Activated T-helper 1 cell treated with anti-CD3 and anti-CD28 coated beads, Interleukin-12 subunit alpha, Interleukin-12 subunit beta, Interleukin-2, Interleukin-4 antibody, amounts not matched to agents 30 ng/mL and 10 ng/mL and 1 ng/mL, durations not matched to agents 14 hours and 24 hours and 36 hours (primary cell): ENCODE measurements at regions not wholly inside any gene's neighbourhood (a gene's known extent, or its start where the extent isn't known, plus 50 kb on each side); places are given as distances from the start of the nearest gene placed in this dataset.

Experiments used
- DNase-seq: peaks from one replicate; pipeline ENCODE4 v3.0.0; 2021; ENCODE audit warnings: low spot score
- H3K27ac Mint-ChIP-seq: one replicate; pipeline ENCODE4 v1.8.0; 2021; ENCODE audit warnings: mild to moderate bottlenecking, mixed read lengths
- H3K27me3 Mint-ChIP-seq: one replicate; pipeline ENCODE4 v1.8.0; 2022; ENCODE audit warnings: mild to moderate bottlenecking, moderate library complexity, mixed read lengths; ENCODE audit not compliant: insufficient read depth
- H3K36me3 Mint-ChIP-seq: one replicate; pipeline ENCODE4 v1.8.0; 2021; ENCODE audit warnings: low read depth, mixed read lengths
- H3K4me1 Mint-ChIP-seq: one replicate; pipeline ENCODE4 v1.8.0; 2021; ENCODE audit warnings: low read depth, mixed read lengths
- H3K4me3 Mint-ChIP-seq: one replicate; pipeline ENCODE4 v1.8.0; 2021; ENCODE audit warnings: mild to moderate bottlenecking, moderate library complexity, mixed read lengths
- H3K9me3 Mint-ChIP-seq: one replicate; pipeline ENCODE4 v1.8.0; 2021; ENCODE audit warnings: mixed read lengths
- intact Hi-C: fragments of 100-400 bp; cut with micrococcal nuclease; formaldehyde crosslinking; loops from one replicate; pipeline ENCODE4 v1.15.1; 2024

DNA sequence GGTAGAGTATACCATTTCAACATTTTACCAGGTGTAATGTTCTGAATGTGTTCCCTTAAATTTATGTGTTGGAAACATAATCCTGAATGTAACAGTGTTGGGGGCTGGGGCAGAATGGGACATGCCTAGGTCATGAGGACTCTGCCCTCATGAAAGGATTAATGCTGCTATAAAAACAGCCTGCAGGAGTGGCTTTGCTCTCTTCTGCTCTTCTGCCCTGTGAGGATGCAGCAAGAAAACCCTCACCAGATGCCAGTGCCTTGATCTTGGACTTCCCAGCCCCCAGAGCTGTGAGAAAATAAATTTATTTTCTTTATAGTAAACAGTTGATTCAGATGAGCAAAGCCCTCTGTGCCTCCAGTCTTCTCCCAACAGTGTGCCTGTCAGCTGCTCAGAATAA, 326.0 kb upstream of the ONECUT1 start:
- Mint-ChIP-seq H3K9me3 (no peaks in the 10 kb centered on the region), H3K27me3 (no peaks in the 10 kb centered on the region), H3K4me1 (no peaks in the 10 kb centered on the region), H3K4me3 (no peak overlapping the region), H3K36me3 (no peaks in the 10 kb centered on the region), H3K27ac (no peak overlapping the region)
- DNase-seq, result no peak
- intact Hi-C loops, result no loop called here

DNA sequence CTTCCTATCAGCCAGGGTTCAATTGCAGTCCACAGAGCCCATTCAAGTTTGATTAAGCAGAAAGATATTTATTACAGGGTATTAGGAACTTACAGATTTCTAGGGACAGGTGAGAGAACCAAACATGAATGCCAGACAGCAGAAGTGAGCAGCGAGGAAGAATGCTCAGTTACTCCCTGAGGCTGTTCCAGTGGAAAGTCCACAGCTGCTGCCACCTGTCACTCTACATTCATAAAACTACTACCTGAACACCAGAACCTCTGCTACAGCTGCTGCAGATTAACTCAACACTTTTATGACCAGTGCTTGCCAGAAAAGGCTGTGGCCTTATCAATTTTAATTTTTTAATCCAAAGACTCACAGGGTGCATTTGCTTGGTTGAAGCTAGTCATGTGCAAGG, 325.4 kb upstream of the ONECUT1 start:
- intact Hi-C loops, result no loop called here
- no peak overlapping the region for H3K27ac Mint-ChIP-seq
- no peak overlapping the region for H3K4me3 Mint-ChIP-seq
- no peak for DNase-seq
- H3K27me3 Mint-ChIP-seq, result no peaks in the 10 kb centered on the region
- no peaks in the 10 kb centered on the region for H3K36me3 Mint-ChIP-seq
- no peaks in the 10 kb centered on the region for H3K4me1 Mint-ChIP-seq
- no peaks in the 10 kb centered on the region for H3K9me3 Mint-ChIP-seq

DNA sequence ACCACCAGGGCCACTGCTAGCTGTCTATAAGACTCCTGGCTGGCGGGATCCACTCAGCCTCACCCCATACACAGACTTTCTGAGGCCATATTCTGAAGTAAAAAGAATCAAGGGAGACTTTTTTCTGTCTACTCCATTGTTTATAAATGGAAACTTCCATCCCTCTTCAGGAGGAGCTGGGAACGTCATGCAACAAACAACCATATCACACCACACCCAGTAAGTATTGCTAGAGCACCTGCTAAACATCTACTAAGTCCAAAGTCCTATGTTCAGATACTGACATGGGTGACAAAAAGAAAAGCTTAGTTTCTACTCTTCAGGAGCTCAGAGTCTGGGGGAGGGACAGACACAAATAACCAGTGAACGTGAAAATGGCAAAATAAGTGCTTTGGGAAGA, 324.8 kb upstream of the ONECUT1 start:
- H3K27ac Mint-ChIP-seq, result no peak overlapping the region
- no peaks in the 10 kb centered on the region for H3K9me3 Mint-ChIP-seq
- intact Hi-C loops, result no loop called here
- H3K4me3 Mint-ChIP-seq, result no peak overlapping the region
- H3K27me3 Mint-ChIP-seq, result no peaks in the 10 kb centered on the region
- no peaks in the 10 kb centered on the region for H3K4me1 Mint-ChIP-seq
- H3K36me3 Mint-ChIP-seq, result no peaks in the 10 kb centered on the region
- no peak for DNase-seq

DNA sequence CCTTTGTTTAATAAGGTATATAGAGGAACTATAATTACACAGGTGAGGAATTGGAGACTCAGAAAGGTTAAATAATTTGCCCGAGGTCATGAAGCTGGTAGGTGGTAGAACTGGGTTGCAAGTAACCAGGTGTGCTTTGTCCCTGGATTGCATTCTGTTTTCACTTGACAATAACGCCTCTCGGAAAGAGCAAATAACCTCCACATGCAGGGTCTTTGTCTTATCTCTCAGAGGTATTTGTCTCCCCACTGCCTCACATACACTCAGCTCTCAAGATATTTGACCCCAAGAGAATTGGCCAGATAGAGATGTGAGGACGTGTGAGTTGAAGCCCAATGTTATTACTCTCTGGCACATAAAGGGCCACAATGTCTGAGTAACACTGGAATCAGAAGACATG, 320.9 kb upstream of the ONECUT1 start:
- no peaks in the 10 kb centered on the region for H3K9me3 Mint-ChIP-seq
- no peaks in the 10 kb centered on the region for H3K4me1 Mint-ChIP-seq
- H3K27ac Mint-ChIP-seq, result no peak overlapping the region
- no peaks in the 10 kb centered on the region for H3K27me3 Mint-ChIP-seq
- intact Hi-C loops, result no loop called here
- no peaks in the 10 kb centered on the region for H3K36me3 Mint-ChIP-seq
- H3K4me3 Mint-ChIP-seq, result no peak overlapping the region
- DNase-seq, result no peak

DNA sequence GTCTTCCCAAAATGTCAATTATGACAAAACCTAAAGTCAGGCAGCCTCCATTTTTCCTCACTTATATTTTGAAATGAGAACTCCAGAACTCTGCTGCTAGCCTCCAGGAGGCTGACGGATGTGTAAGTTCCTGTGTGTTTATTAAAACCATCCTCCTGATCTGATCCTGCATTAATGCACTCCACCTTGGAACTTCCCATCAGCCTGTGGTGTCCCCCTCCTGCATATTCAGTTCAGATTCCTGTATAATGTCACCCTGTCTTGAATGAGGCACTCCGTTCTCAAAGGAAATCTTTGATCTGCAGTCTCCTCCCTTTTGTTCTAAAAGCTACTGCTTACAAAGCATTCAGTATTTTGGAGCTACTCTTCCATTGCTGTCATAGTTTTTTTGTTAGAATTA, 318.2 kb upstream of the ONECUT1 start:
- Mint-ChIP-seq H3K27me3 (no peaks in the 10 kb centered on the region), H3K9me3 (no peaks in the 10 kb centered on the region), H3K4me3 (no peak overlapping the region), H3K4me1 (no peaks in the 10 kb centered on the region), H3K27ac (no peak overlapping the region), H3K36me3 (no peaks in the 10 kb centered on the region)
- intact Hi-C loops, result no loop called here
- no peak for DNase-seq

DNA sequence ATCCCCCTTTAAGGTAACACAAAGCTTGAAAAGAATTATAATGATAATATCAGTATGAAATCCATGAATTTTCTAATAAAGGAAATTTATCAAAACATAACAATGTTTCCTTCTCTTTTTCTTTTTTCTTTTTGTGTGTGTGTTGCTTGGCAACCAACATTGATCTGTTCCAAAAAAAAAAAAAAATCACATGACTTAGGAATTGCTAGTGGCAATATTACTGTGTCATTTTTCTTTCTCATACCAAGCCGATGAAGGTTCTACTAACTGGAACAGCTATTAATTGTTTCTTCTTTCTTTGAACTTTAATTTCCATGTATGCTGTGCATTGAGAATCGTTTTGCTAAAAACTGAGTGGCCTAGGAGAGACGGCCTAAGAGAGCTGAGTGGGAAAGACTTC, 317.7 kb upstream of the ONECUT1 start:
- H3K4me3 Mint-ChIP-seq, result no peak overlapping the region
- H3K4me1 Mint-ChIP-seq, result no peaks in the 10 kb centered on the region
- H3K36me3 Mint-ChIP-seq, result no peaks in the 10 kb centered on the region
- DNase-seq, result no peak
- intact Hi-C loops, result no loop called here
- H3K9me3 Mint-ChIP-seq, result no peaks in the 10 kb centered on the region
- no peak overlapping the region for H3K27ac Mint-ChIP-seq
- no peaks in the 10 kb centered on the region for H3K27me3 Mint-ChIP-seq

DNA sequence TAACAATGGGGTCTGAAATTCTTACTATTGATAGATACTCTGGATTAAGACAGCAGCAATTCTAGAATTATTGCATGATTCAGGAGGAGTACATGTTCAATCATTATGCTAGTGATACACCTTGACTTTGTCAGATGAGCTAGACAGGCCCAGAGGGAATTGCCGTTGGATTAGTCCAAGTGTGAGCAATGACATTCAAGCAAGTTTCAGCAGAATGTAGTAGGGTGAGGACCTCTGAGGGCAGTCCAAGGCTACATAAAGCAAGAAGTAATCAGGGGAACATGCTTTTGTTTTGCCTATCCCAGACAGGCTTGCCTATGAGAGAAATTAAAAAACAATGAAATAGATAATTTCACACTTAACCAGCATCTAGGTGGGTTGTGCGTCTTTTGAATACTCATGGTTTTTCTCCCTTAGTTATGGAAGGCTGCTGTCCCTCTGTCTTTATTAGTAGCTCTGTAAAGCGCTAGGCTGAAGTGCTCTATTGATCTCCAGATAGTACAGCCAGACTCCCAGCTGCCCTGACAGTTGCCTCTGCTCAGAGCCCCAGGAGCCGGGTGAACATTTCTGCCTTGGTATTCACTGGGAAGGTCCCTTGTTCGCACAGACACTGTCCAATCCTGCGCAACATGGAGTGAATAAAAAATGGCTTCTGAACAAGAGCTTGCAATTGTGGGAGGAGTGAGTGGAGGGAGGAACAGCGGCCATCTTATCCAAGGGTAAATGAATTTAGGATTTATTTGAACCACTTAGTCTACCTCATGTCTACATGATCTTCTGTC, 316.6 kb upstream of the ONECUT1 start:
- Mint-ChIP-seq H3K36me3 (no peaks in the 10 kb centered on the region), H3K9me3 (no peaks in the 10 kb centered on the region), H3K27me3 (no peaks in the 10 kb centered on the region), H3K4me3 (no peak overlapping the region), H3K4me1 (no peaks in the 10 kb centered on the region), H3K27ac (no peak overlapping the region)
- intact Hi-C loops, result no loop called here
- no peak for DNase-seq

DNA sequence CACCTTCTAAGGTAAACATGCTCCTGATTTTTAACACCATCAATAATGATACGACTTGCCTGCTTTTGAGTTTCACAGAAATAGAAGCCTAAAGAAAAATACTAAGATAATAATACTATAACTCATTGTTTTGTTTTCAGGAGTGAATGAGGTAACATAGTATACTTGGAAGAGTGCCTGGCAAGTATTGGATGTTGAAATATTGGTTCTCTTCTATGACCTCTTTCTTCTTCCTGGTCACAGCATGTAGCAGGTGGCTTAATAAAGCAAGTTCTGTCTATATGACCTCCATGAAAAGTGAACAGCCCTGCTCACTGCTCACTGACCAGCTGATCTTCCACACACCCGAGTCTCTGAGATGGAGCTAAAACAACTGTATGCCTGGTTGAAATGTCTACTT, 312.3 kb upstream of the ONECUT1 start:
- Mint-ChIP-seq H3K27me3 (no peaks in the 10 kb centered on the region), H3K4me1 (no peaks in the 10 kb centered on the region), H3K27ac (no peak overlapping the region), H3K4me3 (no peak overlapping the region), H3K9me3 (no peaks in the 10 kb centered on the region), H3K36me3 (no peaks in the 10 kb centered on the region)
- DNase-seq, result no peak
- intact Hi-C loops, result no loop called here

DNA sequence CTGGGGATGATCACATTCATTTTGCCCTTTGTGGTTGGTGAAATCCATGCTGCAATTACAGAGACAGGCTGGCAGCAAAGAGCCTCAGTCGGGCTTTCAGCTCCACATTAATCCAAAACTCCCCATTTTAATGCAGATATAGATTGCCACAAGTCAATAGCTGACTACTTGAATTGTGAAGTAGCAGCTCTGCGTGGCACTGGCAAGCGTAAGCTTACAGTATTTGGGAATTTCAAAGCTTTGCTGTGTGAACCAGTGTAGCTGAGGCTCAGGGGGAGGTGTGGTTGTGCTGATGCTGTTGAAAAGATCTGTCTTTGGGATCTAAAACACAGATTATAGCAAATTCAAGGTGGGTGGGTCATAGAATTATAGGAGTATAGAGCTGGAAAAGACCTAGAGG, 290.3 kb upstream of the ONECUT1 start:
- no peaks in the 10 kb centered on the region for H3K27me3 Mint-ChIP-seq
- no peaks in the 10 kb centered on the region for H3K9me3 Mint-ChIP-seq
- H3K4me1 Mint-ChIP-seq, result no peaks in the 10 kb centered on the region

DNA sequence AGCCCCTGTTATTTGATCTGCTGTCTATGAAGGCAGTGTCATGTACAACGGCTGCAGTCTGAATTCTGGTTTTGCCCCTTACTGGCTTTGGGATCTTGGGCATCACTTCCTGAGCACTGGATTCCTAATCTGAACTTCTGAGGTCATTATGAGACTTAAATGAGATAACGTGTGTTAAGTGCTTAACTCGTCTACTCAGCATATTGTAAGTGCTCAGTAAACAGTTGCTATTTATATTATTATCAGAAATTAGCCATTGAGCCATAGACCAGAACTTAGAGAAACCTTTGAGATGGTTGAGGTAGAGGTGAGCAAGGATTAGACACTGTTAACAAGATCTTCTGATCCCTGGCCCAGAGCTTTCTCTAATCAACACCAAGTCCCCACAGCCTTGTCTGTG, 284.1 kb upstream of the ONECUT1 start:
- no peaks in the 10 kb centered on the region for H3K27me3 Mint-ChIP-seq
- H3K36me3 Mint-ChIP-seq, result no peaks in the 10 kb centered on the region
- H3K9me3 Mint-ChIP-seq, result no peaks in the 10 kb centered on the region
- intact Hi-C loops, result no loop called here
- H3K27ac Mint-ChIP-seq, result no peak overlapping the region
- no peak overlapping the region for H3K4me3 Mint-ChIP-seq
- no peak for DNase-seq
- no peaks in the 10 kb centered on the region for H3K4me1 Mint-ChIP-seq

More for the DNA sequence above, 290.3 kb upstream of the ONECUT1 start:
- DNase-seq, result no peak
- Mint-ChIP-seq H3K36me3 (no peaks in the 10 kb centered on the region), H3K4me3 (no peak overlapping the region), H3K27ac (no peak overlapping the region)
- intact Hi-C loops, result no loop called here

DNA sequence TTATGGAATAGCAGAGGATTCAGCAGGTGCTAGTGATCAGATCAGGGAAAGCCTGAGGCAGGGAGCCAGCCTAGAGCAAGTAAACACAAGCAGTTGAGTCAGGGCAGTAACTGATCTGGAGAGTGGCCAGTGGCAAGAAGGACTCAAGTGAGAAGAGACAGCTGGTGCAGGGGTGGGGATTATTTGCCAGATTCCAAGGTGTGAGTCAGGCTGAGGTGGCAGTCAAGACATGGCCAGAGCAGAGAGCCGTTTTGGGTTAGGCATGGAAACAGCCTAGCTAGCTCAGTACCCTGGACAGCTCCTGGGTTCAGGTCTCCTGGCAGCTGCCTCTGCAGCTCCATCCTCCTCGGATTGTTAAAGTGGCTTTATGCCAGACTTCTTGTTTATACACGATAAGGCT, 281.9 kb upstream of the ONECUT1 start:
- no peak for DNase-seq

DNA sequence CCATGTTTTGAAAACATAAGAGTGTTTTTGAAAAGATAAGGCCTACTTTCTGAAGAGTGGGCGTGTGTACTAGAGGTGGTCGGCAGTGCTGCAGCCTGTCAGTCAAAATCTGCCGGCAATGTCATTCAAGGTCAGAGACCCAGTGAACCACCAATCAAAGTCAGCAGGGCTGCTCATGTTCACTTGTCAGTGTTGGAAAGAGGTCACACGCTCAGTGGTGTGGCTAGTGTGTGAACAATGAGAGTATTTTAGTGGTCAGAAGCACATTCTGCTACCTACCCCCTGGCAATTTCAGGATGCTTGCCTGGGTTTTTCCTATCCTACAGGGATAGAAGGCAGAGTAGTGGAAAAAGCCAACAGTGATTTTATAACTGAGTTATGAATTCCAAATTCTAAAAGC, 278.5 kb upstream of the ONECUT1 start:
- no peak overlapping the region for H3K27ac Mint-ChIP-seq
- DNase-seq, result no peak
- H3K9me3 Mint-ChIP-seq, result no peaks in the 10 kb centered on the region
- H3K4me1 Mint-ChIP-seq, result no peaks in the 10 kb centered on the region
- H3K36me3 Mint-ChIP-seq, result no peaks in the 10 kb centered on the region
- intact Hi-C loops, result no loop called here
- no peak overlapping the region for H3K4me3 Mint-ChIP-seq
- H3K27me3 Mint-ChIP-seq, result no peaks in the 10 kb centered on the region

More for the DNA sequence above, 281.9 kb upstream of the ONECUT1 start:
- no peaks in the 10 kb centered on the region for H3K27me3 Mint-ChIP-seq
- no peaks in the 10 kb centered on the region for H3K4me1 Mint-ChIP-seq
- H3K36me3 Mint-ChIP-seq, result no peaks in the 10 kb centered on the region
- H3K27ac Mint-ChIP-seq, result no peak overlapping the region
- no peaks in the 10 kb centered on the region for H3K9me3 Mint-ChIP-seq
- no peak overlapping the region for H3K4me3 Mint-ChIP-seq
- intact Hi-C loops, result no loop called here

DNA sequence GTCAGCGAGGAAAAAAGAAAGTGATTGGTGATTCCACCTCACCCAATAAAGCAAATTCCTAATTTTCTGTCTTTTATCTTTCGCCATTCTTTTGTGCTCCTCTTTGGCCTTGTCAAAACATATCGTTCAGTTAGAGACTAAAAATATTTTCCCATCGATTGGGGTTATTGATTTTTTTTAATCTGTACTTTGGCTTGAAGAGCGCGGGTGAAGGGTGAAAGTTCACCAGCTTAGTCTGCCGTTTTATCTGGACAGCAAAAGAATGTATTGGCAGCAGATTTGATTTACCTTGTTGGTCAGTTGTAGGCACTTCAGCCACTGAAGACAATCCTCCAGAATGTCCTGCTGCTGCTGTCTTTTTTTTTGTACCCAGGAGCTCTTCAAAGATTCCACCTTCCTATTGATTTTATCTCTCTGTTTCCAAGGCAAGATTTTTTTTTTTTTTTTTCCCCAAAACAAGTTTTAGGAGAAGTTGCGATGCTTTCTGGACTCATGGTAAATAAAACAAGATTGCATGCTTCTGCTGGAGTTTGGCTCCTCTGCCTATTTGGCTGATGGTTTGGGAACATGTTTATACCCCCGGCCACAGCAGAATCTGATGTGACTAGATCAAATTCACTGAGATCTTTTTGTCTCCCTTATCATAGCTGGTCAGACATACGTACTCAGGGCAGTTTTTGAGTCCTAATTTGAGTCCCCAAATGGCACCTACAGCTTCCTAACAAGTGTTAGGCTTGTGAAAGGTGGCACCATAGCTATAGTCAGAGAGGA, 269.3 kb upstream of the ONECUT1 start:
- Mint-ChIP-seq H3K36me3 (no peaks in the 10 kb centered on the region), H3K9me3 (no peaks in the 10 kb centered on the region), H3K27me3 (no peaks in the 10 kb centered on the region)

More for the DNA sequence above, 269.3 kb upstream of the ONECUT1 start:
- DNase-seq, result no peak
- H3K4me1 Mint-ChIP-seq, result no peaks in the 10 kb centered on the region
- H3K27ac Mint-ChIP-seq, result no peak overlapping the region
- intact Hi-C loops, result no loop called here
- H3K4me3 Mint-ChIP-seq, result no peak overlapping the region
